SH-SY5Y (cell line): ENCODE measurements at regions not wholly inside any gene's neighbourhood (a gene's known extent, or its start where the extent isn't known, plus 50 kb on each side); places are given as distances from the start of the nearest gene placed in this dataset.

ENCODE experiments used
- GATA2 ChIP-seq: IDR thresholded peaks from 2 replicates; pipeline ENCODE4 v1.6.1; 2011; ENCODE audit warnings: mild to moderate bottlenecking, low read depth, low read length
- GATA3 ChIP-seq: IDR thresholded peaks from 2 replicates; pipeline ENCODE4 v1.6.1; 2011; ENCODE audit warnings: low read depth, mild to moderate bottlenecking, low read length, moderate library complexity

DNA sequence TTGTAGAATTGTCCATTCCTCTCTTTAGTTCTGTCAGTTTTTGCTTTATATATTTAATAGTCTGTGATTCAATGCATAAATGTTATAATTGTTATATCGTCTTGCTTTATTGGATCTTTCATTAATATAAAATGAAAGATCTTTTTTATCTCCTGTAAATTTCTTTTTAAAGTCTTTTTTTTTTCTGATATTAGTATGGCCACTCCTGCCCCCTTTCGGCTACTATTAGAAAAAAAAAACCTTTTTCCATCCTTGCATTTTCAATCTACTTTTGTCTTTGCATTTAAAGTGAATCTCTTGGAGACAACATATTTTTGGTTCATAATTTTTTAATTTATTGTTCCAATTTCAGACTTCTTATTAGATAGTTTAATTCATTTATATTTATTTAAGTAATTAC, 677.4 kb upstream of the NDST4 start:
- TF ChIP-seq GATA3, result no peak
- no peak for TF ChIP-seq GATA2
